Uterus (tissue), 3 donors: ENCODE measurements at regions not wholly inside any gene's neighbourhood (a gene's known extent, or its start where the extent isn't known, plus 50 kb on each side); places are given as distances from the start of the nearest gene placed in this dataset.

ENCODE experiments used
- DNase-seq, 2 donors: peaks; one replicate each; pipeline ENCODE4 v3.0.0-alpha.2; 2019 to 2020
- H3K27ac ChIP-seq, 2 donors: fragments of 200-600 bp; sonication (generic); 1 replicate in 1 of 2; 2 replicates in 1 of 2; pipeline ENCODE4 v1.5.1; 2016 to 2018
- H3K27me3 ChIP-seq, 2 donors: fragments of 200-600 bp; sonication (generic); one replicate each; pipeline ENCODE4 v1.5.1; 2018 to 2019; ENCODE audit warnings: control low read depth in 1 of 2
- H3K36me3 ChIP-seq, 2 donors: fragments of 200-600 bp; sonication (generic); one replicate each; pipeline ENCODE4 v1.5.1; 2019; ENCODE audit warnings: control low read depth in 1 of 2
- H3K4me1 ChIP-seq, 2 donors: fragments of 200-600 bp; sonication (generic); one replicate each; pipeline ENCODE4 v1.5.1; 2018 to 2019; ENCODE audit warnings: control low read depth in 1 of 2
- H3K4me3 ChIP-seq, 2 donors: fragments of 200-600 bp; sonication (generic); 1 replicate in 1 of 2; 2 replicates in 1 of 2; pipeline ENCODE4 v1.5.1; 2018 to 2019; ENCODE audit warnings: mild to moderate bottlenecking in 1 of 2
- H3K9me3 ChIP-seq, 2 donors: fragments of 200-600 bp; sonication (generic); one replicate each; pipeline ENCODE4 v1.5.1; 2019; ENCODE audit warnings: control low read depth in 1 of 2
- CTCF ChIP-seq, 4 experiments: fragments of 200-600 bp in 2 of 4; fragments of 450-650 bp in 2 of 4; sonication (generic) in 2 of 4; IDR thresholded peaks; one replicate each; pipeline ENCODE4 v1.5.1; 2016 to 2019; ENCODE audit warnings: antibody characterized with exemption in 4 of 4, mild to moderate bottlenecking in 2 of 4, moderate library complexity in 1 of 4
- POLR2A ChIP-seq, 2 donors: fragments of 450-650 bp; IDR thresholded peaks; one replicate each; pipeline ENCODE4 v1.6.1; 2016; ENCODE audit warnings: antibody characterized with exemption in 2 of 2, mild to moderate bottlenecking in 1 of 2, moderate library complexity in 1 of 2
- intact Hi-C: fragments of 100-400 bp; cut with DNase I; formaldehyde crosslinking; loops from one replicate; pipeline ENCODE4 v1.15.1; 2023; ENCODE audit warnings: low total_unique reads
- donor health status: DM: yes; HTN: yes; CAD: no.

GRCh38 chr16:86676254-86676670, 97.9 kb downstream of the FOXL1 start:
- no peak for TF ChIP-seq CTCF (IDR thresholded peaks at IDR 0.05)
- no peak overlapping the region for H3K4me3 ChIP-seq
- no peaks in the 10 kb centered on the region for H3K27me3 ChIP-seq
- H3K4me1 ChIP-seq, result no peaks in the 10 kb centered on the region
- H3K27ac ChIP-seq, result no peak overlapping the region
- no peaks in the 10 kb centered on the region for H3K36me3 ChIP-seq
- no peaks in the 10 kb centered on the region for H3K9me3 ChIP-seq
- intact Hi-C loops, result no loop called here
- DNase-seq, result no peak

GRCh38 chr16:86679490-86679889, 101.1 kb downstream of the FOXL1 start:
- no peaks in the 10 kb centered on the region for H3K36me3 ChIP-seq
- no peak overlapping the region for H3K4me3 ChIP-seq
- intact Hi-C loops, result no loop called here
- peaks cover 0 to 3% of the 10 kb centered on the region in 2 donors for H3K27me3 ChIP-seq
- TF ChIP-seq POLR2A (IDR thresholded peaks at IDR 0.05), result no peak
- no peaks in the 10 kb centered on the region for H3K9me3 ChIP-seq
- no peak for DNase-seq
- H3K4me1 ChIP-seq, result no peaks in the 10 kb centered on the region
- no peak overlapping the region for H3K27ac ChIP-seq

GRCh38 chr16:86680162-86680561, 101.8 kb downstream of the FOXL1 start:
- H3K9me3 ChIP-seq, result no peaks in the 10 kb centered on the region
- H3K27me3 ChIP-seq, result peaks cover 0 to 3% of the 10 kb centered on the region in 2 donors
- H3K4me1 ChIP-seq, result no peaks in the 10 kb centered on the region
- TF ChIP-seq POLR2A (IDR thresholded peaks at IDR 0.05), result no peak
- no peak for TF ChIP-seq CTCF (IDR thresholded peaks at IDR 0.05)
- no peak for DNase-seq
- no peaks in the 10 kb centered on the region for H3K36me3 ChIP-seq
- no peak overlapping the region for H3K4me3 ChIP-seq
- H3K27ac ChIP-seq, result no peak overlapping the region
- intact Hi-C loops, result no loop called here

- Histone ChIP-seq H3K27ac (peak overlapping the region; percentile 39 to 49), H3K27me3 (peaks cover 0 to 3% of the 10 kb centered on the region in 2 donors), H3K9me3 (no peaks in the 10 kb centered on the region), H3K4me1 (no peaks in the 10 kb centered on the region), H3K36me3 (no peaks in the 10 kb centered on the region), H3K4me3 (no peak overlapping the region)
- TF ChIP-seq CTCF (IDR thresholded peaks at IDR 0.05), result no peak
- no peak for TF ChIP-seq POLR2A (IDR thresholded peaks at IDR 0.05)
- DNase-seq, result no peak
- intact Hi-C loops, result no loop called here
Measured at GRCh38 chr16:86680661-86681030, 102.3 kb downstream of the FOXL1 start.

GRCh38 chr16:86681031-86681756, 102.8 kb downstream of the FOXL1 start:
- Histone ChIP-seq H3K4me3 (no peak overlapping the region), H3K27ac (peak overlapping the region; percentile 39 to 49), H3K9me3 (no peaks in the 10 kb centered on the region), H3K4me1 (no peaks in the 10 kb centered on the region), H3K27me3 (peaks cover 0 to 3% of the 10 kb centered on the region in 2 donors), H3K36me3 (no peaks in the 10 kb centered on the region)
- intact Hi-C loops, result no loop called here
- TF ChIP-seq POLR2A (IDR thresholded peaks at IDR 0.05) (no peak), CTCF (IDR thresholded peaks at IDR 0.05) (no peak)
- DNase-seq, result peak in 1 of 2 donors; percentile 33

GRCh38 chr16:86681757-86682106, 103.4 kb downstream of the FOXL1 start:
- Histone ChIP-seq H3K4me3 (no peak overlapping the region), H3K4me1 (no peaks in the 10 kb centered on the region), H3K9me3 (no peaks in the 10 kb centered on the region), H3K36me3 (no peaks in the 10 kb centered on the region), H3K27ac (peak overlapping the region; percentile 36 to 49), H3K27me3 (peaks cover 0 to 3% of the 10 kb centered on the region in 2 donors)
- DNase-seq, result no peak
- intact Hi-C loops, result no loop called here
- TF ChIP-seq POLR2A (IDR thresholded peaks at IDR 0.05) (no peak), CTCF (IDR thresholded peaks at IDR 0.05) (no peak)
